ENCODE measurements at regions not wholly inside any gene's neighbourhood (a gene's known extent, or its start where the extent isn't known, plus 50 kb on each side); places are given as distances from the start of the nearest gene placed in this dataset.

DNA sequence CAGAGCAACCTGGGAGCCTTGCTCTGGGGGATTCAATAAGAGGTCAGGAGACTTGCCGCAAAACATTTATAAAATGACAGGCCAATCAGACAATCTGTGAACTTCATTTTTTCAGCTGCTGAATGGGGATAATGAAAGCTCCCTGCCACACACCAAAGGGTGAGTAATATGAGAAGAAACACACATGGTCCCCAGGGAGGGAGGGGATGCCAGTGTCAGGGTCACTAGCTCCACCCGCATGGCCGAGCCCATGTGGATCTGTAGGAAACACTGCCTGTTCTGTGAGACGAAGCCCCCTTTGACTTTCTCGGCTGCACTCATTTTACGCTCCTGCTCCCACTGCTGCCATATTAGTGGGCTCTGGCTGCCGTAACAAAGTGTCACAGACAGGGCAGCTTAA is 521.0 kb upstream of the RAB6C start:
- POLR2A ChIA-PET, result no interaction called here

GRCh38 chr2:129459200-129459876 is 520.1 kb upstream of the RAB6C start:
- CTCF ChIA-PET, result no interaction called here
- Histone ChIP-seq H3K4me3 (ENCODE audit: control insufficient read depth in 1 of 7, extremely low read depth in 1 of 7, insufficient read depth in 4 of 7, low read depth in 2 of 7, low read length in 6 of 7) (no peak overlapping the region), H3K36me3 (ENCODE audit: control insufficient read depth in 4 of 4, insufficient read depth in 4 of 4, low read length in 3 of 4) (no peaks in the 10 kb centered on the region), H3K27ac (ENCODE audit: insufficient read depth in 1 of 2, low read depth in 1 of 2, low read length in 2 of 2, poor library complexity in 1 of 2, severe bottlenecking in 2 of 2) (no peak overlapping the region), H3K4me1 (ENCODE audit: control extremely low read depth in 1 of 4, control insufficient read depth in 4 of 4, insufficient read depth in 4 of 4, low read length in 3 of 4) (no peaks in the 10 kb centered on the region), H3K9me3 (ENCODE audit: control extremely low read depth in 1 of 5, control insufficient read depth in 4 of 5, insufficient read depth in 2 of 5, low read depth in 1 of 5, low read length in 4 of 5) (no peaks in the 10 kb centered on the region), H3K27me3 (replicated peaks in 2 of 5; ENCODE audit: control insufficient read depth in 4 of 5, insufficient read depth in 5 of 5, low read length in 4 of 5) (peaks cover 0 to 1% (median 0%) of the 10 kb centered on the region in 5 experiments)
- POLR2A ChIA-PET, result no interaction called here
- WGBS (ENCODE audit: insufficient coverage), result 90% methylated on average over 14 of the region's 15 CpGs
- DNase-seq, result no peak

More for the DNA sequence above, 521.0 kb upstream of the RAB6C start:
- Histone ChIP-seq H3K27me3 (replicated peaks in 2 of 5; ENCODE audit: control insufficient read depth in 4 of 5, insufficient read depth in 5 of 5, low read length in 4 of 5) (peaks cover 0 to 1% (median 0%) of the 10 kb centered on the region in 5 experiments), H3K9me3 (ENCODE audit: control extremely low read depth in 1 of 5, control insufficient read depth in 4 of 5, insufficient read depth in 2 of 5, low read depth in 1 of 5, low read length in 4 of 5) (no peaks in the 10 kb centered on the region), H3K4me3 (ENCODE audit: control insufficient read depth in 1 of 7, extremely low read depth in 1 of 7, insufficient read depth in 4 of 7, low read depth in 2 of 7, low read length in 6 of 7) (no peak overlapping the region), H3K4me1 (ENCODE audit: control extremely low read depth in 1 of 4, control insufficient read depth in 4 of 4, insufficient read depth in 4 of 4, low read length in 3 of 4) (no peaks in the 10 kb centered on the region), H3K36me3 (ENCODE audit: control insufficient read depth in 4 of 4, insufficient read depth in 4 of 4, low read length in 3 of 4) (no peaks in the 10 kb centered on the region), H3K27ac (ENCODE audit: insufficient read depth in 1 of 2, low read depth in 1 of 2, low read length in 2 of 2, poor library complexity in 1 of 2, severe bottlenecking in 2 of 2) (no peak overlapping the region)
- 95% methylated on average over 7 of the region's 7 CpGs for WGBS (ENCODE audit: insufficient coverage)
- CTCF ChIA-PET, result no interaction called here
- no peak for DNase-seq

- Histone ChIP-seq H3K9me3 (ENCODE audit: control extremely low read depth in 1 of 5, control insufficient read depth in 4 of 5, insufficient read depth in 2 of 5, low read depth in 1 of 5, low read length in 4 of 5) (peaks cover 0 to 1% (median 0%) of the 10 kb centered on the region in 5 experiments), H3K4me1 (ENCODE audit: control extremely low read depth in 1 of 4, control insufficient read depth in 4 of 4, insufficient read depth in 4 of 4, low read length in 3 of 4) (no peaks in the 10 kb centered on the region), H3K27me3 (replicated peaks in 2 of 5; ENCODE audit: control insufficient read depth in 4 of 5, insufficient read depth in 5 of 5, low read length in 4 of 5) (peaks cover 0 to 1% (median 0%) of the 10 kb centered on the region in 5 experiments), H3K36me3 (ENCODE audit: control insufficient read depth in 4 of 4, insufficient read depth in 4 of 4, low read length in 3 of 4) (no peaks in the 10 kb centered on the region), H3K27ac (ENCODE audit: insufficient read depth in 1 of 2, low read depth in 1 of 2, low read length in 2 of 2, poor library complexity in 1 of 2, severe bottlenecking in 2 of 2) (no peak overlapping the region), H3K4me3 (ENCODE audit: control insufficient read depth in 1 of 7, extremely low read depth in 1 of 7, insufficient read depth in 4 of 7, low read depth in 2 of 7, low read length in 6 of 7) (no peak overlapping the region)
- ChIA-PET POLR2A (no interaction called here), CTCF (interaction anchor here (0.6 kb wide), 1 partner anchor 24 kb away, joined by 3 read pairs; no protein-coding TSS in a partner anchor)
- WGBS (ENCODE audit: insufficient coverage), result 91% methylated on average over 4 of the region's 7 CpGs
- no peak for DNase-seq
Measured at GRCh38 chr2:129459881-129460280, 519.6 kb upstream of the RAB6C start.

- DNase-seq, result no peak
- Histone ChIP-seq H3K4me3 (ENCODE audit: control insufficient read depth in 1 of 7, extremely low read depth in 1 of 7, insufficient read depth in 4 of 7, low read depth in 2 of 7, low read length in 6 of 7) (no peak overlapping the region), H3K27me3 (replicated peaks in 2 of 5; ENCODE audit: control insufficient read depth in 4 of 5, insufficient read depth in 5 of 5, low read length in 4 of 5) (peaks cover 0 to 1% (median 0%) of the 10 kb centered on the region in 5 experiments), H3K27ac (ENCODE audit: insufficient read depth in 1 of 2, low read depth in 1 of 2, low read length in 2 of 2, poor library complexity in 1 of 2, severe bottlenecking in 2 of 2) (no peak overlapping the region), H3K36me3 (ENCODE audit: control insufficient read depth in 4 of 4, insufficient read depth in 4 of 4, low read length in 3 of 4) (no peaks in the 10 kb centered on the region), H3K9me3 (ENCODE audit: control extremely low read depth in 1 of 5, control insufficient read depth in 4 of 5, insufficient read depth in 2 of 5, low read depth in 1 of 5, low read length in 4 of 5) (peaks cover 0 to 1% (median 0%) of the 10 kb centered on the region in 5 experiments), H3K4me1 (ENCODE audit: control extremely low read depth in 1 of 4, control insufficient read depth in 4 of 4, insufficient read depth in 4 of 4, low read length in 3 of 4) (no peaks in the 10 kb centered on the region)
- ChIA-PET POLR2A (no interaction called here), CTCF (interaction anchor here (0.6 kb wide), 1 partner anchor 25 kb away, joined by 3 read pairs; no protein-coding TSS in a partner anchor)
- 84% methylated on average over 10 of the region's 12 CpGs for WGBS (ENCODE audit: insufficient coverage)
Measured at GRCh38 chr2:129460299-129461198, 518.9 kb upstream of the RAB6C start.

GRCh38 chr2:129462349-129462748 is 517.1 kb upstream of the RAB6C start:
- DNase-seq, result no peak
- peaks cover 0 to 1% (median 0%) of the 10 kb centered on the region in 5 experiments for H3K9me3 ChIP-seq (ENCODE audit: control extremely low read depth in 1 of 5, control insufficient read depth in 4 of 5, insufficient read depth in 2 of 5, low read depth in 1 of 5, low read length in 4 of 5)
- POLR2A ChIA-PET, result no interaction called here
- H3K27ac ChIP-seq (ENCODE audit: insufficient read depth in 1 of 2, low read depth in 1 of 2, low read length in 2 of 2, poor library complexity in 1 of 2, severe bottlenecking in 2 of 2), result no peak overlapping the region
- H3K4me3 ChIP-seq (ENCODE audit: control insufficient read depth in 1 of 7, extremely low read depth in 1 of 7, insufficient read depth in 4 of 7, low read depth in 2 of 7, low read length in 6 of 7), result no peak overlapping the region
- no peaks in the 10 kb centered on the region for H3K4me1 ChIP-seq (ENCODE audit: control extremely low read depth in 1 of 4, control insufficient read depth in 4 of 4, insufficient read depth in 4 of 4, low read length in 3 of 4)
- WGBS (ENCODE audit: insufficient coverage), result 98% methylated on average over 3 of the region's 3 CpGs
- CTCF ChIA-PET, result no interaction called here
- H3K36me3 ChIP-seq (ENCODE audit: control insufficient read depth in 4 of 4, insufficient read depth in 4 of 4, low read length in 3 of 4), result no peaks in the 10 kb centered on the region
- H3K27me3 ChIP-seq (replicated peaks in 2 of 5; ENCODE audit: control insufficient read depth in 4 of 5, insufficient read depth in 5 of 5, low read length in 4 of 5), result no peaks in the 10 kb centered on the region

DNA sequence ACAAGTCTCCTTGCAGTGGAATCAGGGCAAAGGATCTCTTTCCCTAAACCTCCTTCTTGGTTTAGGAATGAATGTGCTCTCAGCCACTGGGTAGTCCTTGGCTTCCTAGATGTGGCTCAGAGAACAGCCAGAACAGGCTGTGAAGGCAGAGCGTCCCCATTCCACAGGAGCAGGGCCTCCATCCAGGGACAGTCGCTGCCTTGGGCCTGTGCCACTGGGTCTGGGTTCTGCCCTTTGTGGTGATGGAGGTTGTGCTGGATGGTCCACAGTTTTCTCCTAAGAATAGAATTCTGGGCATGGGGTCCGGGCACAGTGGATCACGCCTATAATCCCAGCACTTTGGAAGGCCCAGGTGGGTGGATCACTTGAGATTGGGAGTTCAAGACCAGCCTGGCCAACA is 516.5 kb upstream of the RAB6C start:
- Histone ChIP-seq H3K9me3 (ENCODE audit: control extremely low read depth in 1 of 5, control insufficient read depth in 4 of 5, insufficient read depth in 2 of 5, low read depth in 1 of 5, low read length in 4 of 5) (peaks cover 0 to 1% (median 0%) of the 10 kb centered on the region in 5 experiments), H3K4me1 (ENCODE audit: control extremely low read depth in 1 of 4, control insufficient read depth in 4 of 4, insufficient read depth in 4 of 4, low read length in 3 of 4) (no peaks in the 10 kb centered on the region), H3K36me3 (ENCODE audit: control insufficient read depth in 4 of 4, insufficient read depth in 4 of 4, low read length in 3 of 4) (no peaks in the 10 kb centered on the region), H3K27me3 (replicated peaks in 2 of 5; ENCODE audit: control insufficient read depth in 4 of 5, insufficient read depth in 5 of 5, low read length in 4 of 5) (no peaks in the 10 kb centered on the region), H3K27ac (ENCODE audit: insufficient read depth in 1 of 2, low read depth in 1 of 2, low read length in 2 of 2, poor library complexity in 1 of 2, severe bottlenecking in 2 of 2) (no peak overlapping the region), H3K4me3 (ENCODE audit: control insufficient read depth in 1 of 7, extremely low read depth in 1 of 7, insufficient read depth in 4 of 7, low read depth in 2 of 7, low read length in 6 of 7) (no peak overlapping the region)
- DNase-seq, result no peak
- ChIA-PET CTCF (no interaction called here), POLR2A (no interaction called here)
- WGBS (ENCODE audit: insufficient coverage), result 100% methylated on average over 2 of the region's 4 CpGs

DNA sequence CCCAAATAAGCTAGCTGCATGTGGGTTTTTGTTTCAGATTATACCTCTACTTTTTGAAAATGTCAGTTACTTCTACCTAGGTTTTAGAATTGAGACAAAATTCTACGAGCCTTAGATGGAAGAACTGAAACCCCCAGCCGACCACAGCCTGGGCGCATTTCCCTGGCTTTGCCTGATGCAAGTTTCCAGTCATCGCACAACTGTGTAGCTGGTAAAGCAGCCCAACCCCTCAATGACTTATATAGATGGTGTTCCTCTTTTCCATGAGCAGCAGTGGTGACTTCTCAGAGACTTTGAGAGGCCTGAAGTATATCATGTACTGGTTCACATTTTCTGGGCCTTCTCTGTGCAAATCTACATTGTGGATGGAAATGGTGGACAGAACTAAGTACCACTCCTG is 515.4 kb upstream of the RAB6C start:
- H3K4me1 ChIP-seq (ENCODE audit: control extremely low read depth in 1 of 4, control insufficient read depth in 4 of 4, insufficient read depth in 4 of 4, low read length in 3 of 4), result no peaks in the 10 kb centered on the region
- 86% methylated on average over 4 of the region's 4 CpGs for WGBS (ENCODE audit: insufficient coverage)
- no peaks in the 10 kb centered on the region for H3K36me3 ChIP-seq (ENCODE audit: control insufficient read depth in 4 of 4, insufficient read depth in 4 of 4, low read length in 3 of 4)
- peaks cover 0 to 1% (median 0%) of the 10 kb centered on the region in 5 experiments for H3K9me3 ChIP-seq (ENCODE audit: control extremely low read depth in 1 of 5, control insufficient read depth in 4 of 5, insufficient read depth in 2 of 5, low read depth in 1 of 5, low read length in 4 of 5)
- no peak for DNase-seq
- ChIA-PET CTCF (no interaction called here), POLR2A (no interaction called here)
- no peaks in the 10 kb centered on the region for H3K27me3 ChIP-seq (replicated peaks in 2 of 5; ENCODE audit: control insufficient read depth in 4 of 5, insufficient read depth in 5 of 5, low read length in 4 of 5)
- H3K27ac ChIP-seq (ENCODE audit: insufficient read depth in 1 of 2, low read depth in 1 of 2, low read length in 2 of 2, poor library complexity in 1 of 2, severe bottlenecking in 2 of 2), result no peak overlapping the region
- H3K4me3 ChIP-seq (ENCODE audit: control insufficient read depth in 1 of 7, extremely low read depth in 1 of 7, insufficient read depth in 4 of 7, low read depth in 2 of 7, low read length in 6 of 7), result no peak overlapping the region
